Hepatocyte (in vitro differentiated cells): ENCODE measurements at regions not wholly inside any gene's neighbourhood (a gene's known extent, or its start where the extent isn't known, plus 50 kb on each side); places are given as distances from the start of the nearest gene placed in this dataset.

Experiments
- DNase-seq: peaks from one replicate; pipeline ENCODE4 v3.0.0-alpha.2; 2016; ENCODE audit warnings: low spot score
- H2AFZ ChIP-seq: fragments of 200-600 bp; sonication (generic); 2 replicates; pipeline ENCODE4 v1.6.0; 2016; ENCODE audit warnings: antibody characterized with exemption, mild to moderate bottlenecking
- H3K27ac ChIP-seq: fragments of 200-600 bp; sonication (generic); 2 replicates; pipeline ENCODE4 v1.5.1; 2016; ENCODE audit warnings: mild to moderate bottlenecking
- H3K27me3 ChIP-seq: fragments of 200-600 bp; sonication (generic); 2 replicates; pipeline ENCODE4 v1.6.1; 2016
- H3K36me3 ChIP-seq: fragments of 200-600 bp; sonication (generic); replicated peaks from 2 replicates; pipeline ENCODE4 v1.5.1; 2016; ENCODE audit warnings: low read depth; ENCODE audit not compliant: insufficient read depth
- H3K4me1 ChIP-seq: fragments of 200-600 bp; sonication (generic); 2 replicates; pipeline ENCODE4 v1.5.1; 2016; ENCODE audit warnings: mild to moderate bottlenecking, moderate library complexity; ENCODE audit not compliant: insufficient read depth
- H3K4me2 ChIP-seq: fragments of 200-600 bp; sonication (generic); 2 replicates; pipeline ENCODE4 v1.6.0; 2016
- H3K4me3 ChIP-seq: fragments of 200-600 bp; sonication (generic); 2 replicates; pipeline ENCODE4 v1.5.1; 2016; ENCODE audit warnings: mild to moderate bottlenecking
- H3K79me2 ChIP-seq: fragments of 200-600 bp; sonication (generic); 2 replicates; pipeline ENCODE4 v1.6.0; 2017; ENCODE audit warnings: mild to moderate bottlenecking
- H3K9me2 ChIP-seq: fragments of 200-600 bp; sonication (generic); replicated peaks from 2 replicates; pipeline ENCODE4 v1.6.0; 2017; ENCODE audit warnings: mild to moderate bottlenecking; ENCODE audit not compliant: insufficient read depth
- H3K9me3 ChIP-seq: fragments of 200-600 bp; sonication (generic); 2 replicates; pipeline ENCODE4 v1.5.1; 2016; ENCODE audit warnings: low read depth, mild to moderate bottlenecking
- H4K20me1 ChIP-seq: fragments of 200-600 bp; sonication (generic); 2 replicates; pipeline ENCODE4 v1.6.0; 2016; ENCODE audit warnings: mild to moderate bottlenecking; ENCODE audit not compliant: insufficient read depth, poor library complexity, severe bottlenecking
- CTCF ChIP-seq: fragments of 200-600 bp; sonication (generic); IDR thresholded peaks from 2 replicates; pipeline ENCODE4 v1.5.1; 2016; ENCODE audit warnings: antibody characterized with exemption, mild to moderate bottlenecking; ENCODE audit not compliant: poor library complexity
- EZH2 ChIP-seq: fragments of 200-600 bp; sonication (generic); IDR thresholded peaks from 2 replicates; pipeline ENCODE4 v1.6.1; 2016; ENCODE audit warnings: antibody characterized with exemption, mild to moderate bottlenecking, borderline replicate concordance
- EZH2phosphoT487 ChIP-seq: fragments of 200-600 bp; sonication (generic); IDR thresholded peaks from one replicate; pipeline ENCODE4 v1.6.1; 2018; ENCODE audit warnings: antibody characterized with exemption, mild to moderate bottlenecking, low read depth, moderate library complexity; ENCODE audit not compliant: unreplicated experiment, severe bottlenecking
- WGBS: methylation state at CpG from one replicate; pipeline ENCODE4 v1.1.6; 2016; ENCODE audit warnings: low lambda C conversion rate; ENCODE audit errors: missing lambda C conversion rate; 5-methylcytosine and 5-hydroxymethylcytosine counted together

GRCh38 chr18:38899252-38899651 is 1333.7 kb upstream of the CELF4 start:
- TF ChIP-seq EZH2phosphoT487 (no peak), EZH2 (no peak), CTCF (no peak)
- Histone ChIP-seq H3K36me3 (no peaks in the 10 kb centered on the region), H3K27ac (no peak overlapping the region), H3K9me2 (no peaks in the 10 kb centered on the region), H3K4me2 (no peak overlapping the region), H3K79me2 (no peaks in the 10 kb centered on the region), H3K27me3 (no peaks in the 10 kb centered on the region), H3K4me3 (no peak overlapping the region), H4K20me1 (no peaks in the 10 kb centered on the region), H2AFZ (no peak overlapping the region), H3K4me1 (no peaks in the 10 kb centered on the region), H3K9me3 (no peaks in the 10 kb centered on the region)
- WGBS, result 93% methylated on average over 2 of the region's 2 CpGs
- DNase-seq, result no peak

GRCh38 chr18:38898167-38898566 is 1332.6 kb upstream of the CELF4 start:
- H3K4me1 ChIP-seq, result no peaks in the 10 kb centered on the region
- no peaks in the 10 kb centered on the region for H3K36me3 ChIP-seq
- no peak overlapping the region for H2AFZ ChIP-seq
- DNase-seq, result no peak
- no peaks in the 10 kb centered on the region for H4K20me1 ChIP-seq
- 67% methylated on average over 3 of the region's 3 CpGs for WGBS
- H3K79me2 ChIP-seq, result no peaks in the 10 kb centered on the region
- no peaks in the 10 kb centered on the region for H3K27me3 ChIP-seq
- no peak overlapping the region for H3K4me2 ChIP-seq
- H3K9me2 ChIP-seq, result no peaks in the 10 kb centered on the region
- no peaks in the 10 kb centered on the region for H3K9me3 ChIP-seq
- H3K27ac ChIP-seq, result no peak overlapping the region
- no peak overlapping the region for H3K4me3 ChIP-seq
- TF ChIP-seq EZH2phosphoT487, result no peak
- no peak for TF ChIP-seq EZH2
- TF ChIP-seq CTCF, result no peak

GRCh38 chr18:38895560-38895959 is 1330.0 kb upstream of the CELF4 start:
- Histone ChIP-seq H3K4me2 (no peak overlapping the region), H4K20me1 (no peaks in the 10 kb centered on the region), H3K4me1 (no peaks in the 10 kb centered on the region), H3K27ac (no peak overlapping the region), H2AFZ (no peak overlapping the region), H3K79me2 (no peaks in the 10 kb centered on the region), H3K9me3 (no peaks in the 10 kb centered on the region), H3K36me3 (no peaks in the 10 kb centered on the region), H3K9me2 (no peaks in the 10 kb centered on the region), H3K27me3 (no peaks in the 10 kb centered on the region), H3K4me3 (no peak overlapping the region)
- no peak for TF ChIP-seq EZH2
- TF ChIP-seq CTCF, result no peak
- no peak for TF ChIP-seq EZH2phosphoT487
- DNase-seq, result no peak
- 82% methylated on average over 2 of the region's 2 CpGs for WGBS

- no peaks in the 10 kb centered on the region for H3K9me2 ChIP-seq
- TF ChIP-seq EZH2 (no peak), EZH2phosphoT487 (no peak), CTCF (no peak)
- 90% methylated on average over 2 of the region's 2 CpGs for WGBS
- H3K27me3 ChIP-seq, result no peaks in the 10 kb centered on the region
- H3K79me2 ChIP-seq, result no peaks in the 10 kb centered on the region
- H3K36me3 ChIP-seq, result no peaks in the 10 kb centered on the region
- H3K4me2 ChIP-seq, result no peak overlapping the region
- H2AFZ ChIP-seq, result no peak overlapping the region
- H3K27ac ChIP-seq, result no peak overlapping the region
- no peaks in the 10 kb centered on the region for H3K9me3 ChIP-seq
- H3K4me3 ChIP-seq, result no peak overlapping the region
- H4K20me1 ChIP-seq, result no peaks in the 10 kb centered on the region
- H3K4me1 ChIP-seq, result no peaks in the 10 kb centered on the region
- DNase-seq, result no peak
These were observed 1322.0 kb upstream of the CELF4 start for GRCh38 chr18:38887671-38888020.
